D721Med (cell line): ENCODE measurements at regions not wholly inside any gene's neighbourhood (a gene's known extent, or its start where the extent isn't known, plus 50 kb on each side); places are given as distances from the start of the nearest gene placed in this dataset.
"Not testable (repeated sequence)": the region's sequence is repeated elsewhere in the genome, so short reads cannot be mapped to it uniquely, and the experiment has no call there.

Experiments used
- DNase-seq: peaks from one replicate; pipeline ENCODE4 v3.0.0; 2011; ENCODE audit warnings: low spot score; ENCODE audit not compliant: insufficient read length
- FAIRE-seq: peaks from 2 replicates; lab custom pipeline; 2011; peaks lifted over from hg19 to GRCh38; lab: Jason Lieb, UNC
- TF ChIP-seq, protein P1 (sequence below): IDR thresholded peaks from 2 replicates; pipeline ENCODE4 v1.5.1; 2012; ENCODE audit warnings: mild to moderate bottlenecking, control low read depth; ENCODE audit not compliant: insufficient read depth; ENCODE audit errors: missing control alignments

DNA sequence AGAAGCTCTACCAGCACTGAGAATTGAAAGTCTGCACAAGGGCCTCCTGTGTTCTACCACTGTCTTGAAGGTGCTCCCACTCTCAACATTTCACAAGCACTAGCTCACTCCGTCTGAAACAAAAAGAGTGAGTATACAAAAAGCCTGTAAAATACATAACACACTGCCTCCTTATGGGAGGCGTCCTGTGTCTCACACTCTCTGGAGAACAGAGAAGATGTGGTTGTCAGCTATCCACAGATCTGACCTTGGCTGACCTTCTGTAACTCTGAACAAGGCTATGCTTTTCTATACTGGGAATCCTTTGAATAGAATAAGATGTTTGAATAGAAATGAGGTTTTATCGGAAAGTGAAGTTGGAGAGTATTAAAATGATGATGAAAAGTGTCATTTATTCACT lies 171.3 kb upstream of the TMEM45B start:
- no peak for FAIRE-seq
- TF ChIP-seq, protein P1, sequence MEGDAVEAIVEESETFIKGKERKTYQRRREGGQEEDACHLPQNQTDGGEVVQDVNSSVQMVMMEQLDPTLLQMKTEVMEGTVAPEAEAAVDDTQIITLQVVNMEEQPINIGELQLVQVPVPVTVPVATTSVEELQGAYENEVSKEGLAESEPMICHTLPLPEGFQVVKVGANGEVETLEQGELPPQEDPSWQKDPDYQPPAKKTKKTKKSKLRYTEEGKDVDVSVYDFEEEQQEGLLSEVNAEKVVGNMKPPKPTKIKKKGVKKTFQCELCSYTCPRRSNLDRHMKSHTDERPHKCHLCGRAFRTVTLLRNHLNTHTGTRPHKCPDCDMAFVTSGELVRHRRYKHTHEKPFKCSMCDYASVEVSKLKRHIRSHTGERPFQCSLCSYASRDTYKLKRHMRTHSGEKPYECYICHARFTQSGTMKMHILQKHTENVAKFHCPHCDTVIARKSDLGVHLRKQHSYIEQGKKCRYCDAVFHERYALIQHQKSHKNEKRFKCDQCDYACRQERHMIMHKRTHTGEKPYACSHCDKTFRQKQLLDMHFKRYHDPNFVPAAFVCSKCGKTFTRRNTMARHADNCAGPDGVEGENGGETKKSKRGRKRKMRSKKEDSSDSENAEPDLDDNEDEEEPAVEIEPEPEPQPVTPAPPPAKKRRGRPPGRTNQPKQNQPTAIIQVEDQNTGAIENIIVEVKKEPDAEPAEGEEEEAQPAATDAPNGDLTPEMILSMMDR, result no peak

DNA sequence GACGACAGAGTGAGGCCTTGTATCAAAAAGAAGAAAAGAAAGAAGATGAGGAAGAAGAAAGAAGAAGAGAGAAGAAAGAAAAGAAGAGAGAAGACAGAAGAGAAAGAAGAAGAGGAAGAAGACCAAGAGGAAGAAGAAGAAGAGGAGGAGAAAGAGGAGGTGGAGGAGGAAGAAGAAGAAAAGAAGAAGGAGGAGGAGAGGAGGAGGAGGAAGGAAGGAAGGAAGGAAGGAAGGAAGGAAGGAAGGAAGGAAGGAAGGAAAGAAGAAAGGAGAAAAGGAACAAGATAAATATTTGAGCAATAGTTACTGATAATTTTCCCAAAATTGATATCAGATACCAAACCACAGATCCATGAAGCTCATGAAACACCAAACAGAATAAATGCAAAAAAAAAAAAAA lies 169.7 kb upstream of the TMEM45B start:
- TF ChIP-seq, protein P1, result no peak
- DNase-seq (no peak), FAIRE-seq (no peak)

More for the DNA sequence above, 171.3 kb upstream of the TMEM45B start:
- DNase-seq, result no peak

DNA sequence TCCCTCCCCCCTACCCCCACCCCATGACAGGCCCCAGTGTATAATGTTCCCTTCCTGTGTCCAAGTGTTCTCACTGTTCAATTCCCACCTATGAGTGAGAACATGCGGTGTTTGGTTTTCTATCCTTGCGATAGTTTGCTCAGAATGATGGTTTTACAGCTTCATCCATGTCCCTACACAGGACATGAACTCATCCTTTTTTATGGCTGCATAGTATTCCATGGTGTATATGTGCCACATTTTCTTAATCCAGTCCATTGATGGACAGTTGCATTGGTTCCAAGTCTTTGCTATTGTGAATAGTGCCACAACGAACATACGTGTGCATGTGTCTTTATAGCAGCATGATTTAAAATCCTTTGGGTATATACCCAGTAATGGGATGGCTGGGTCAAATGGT lies 165.6 kb upstream of the TMEM45B start:
- DNase-seq, FAIRE-seq: not testable (repeated sequence)

DNA sequence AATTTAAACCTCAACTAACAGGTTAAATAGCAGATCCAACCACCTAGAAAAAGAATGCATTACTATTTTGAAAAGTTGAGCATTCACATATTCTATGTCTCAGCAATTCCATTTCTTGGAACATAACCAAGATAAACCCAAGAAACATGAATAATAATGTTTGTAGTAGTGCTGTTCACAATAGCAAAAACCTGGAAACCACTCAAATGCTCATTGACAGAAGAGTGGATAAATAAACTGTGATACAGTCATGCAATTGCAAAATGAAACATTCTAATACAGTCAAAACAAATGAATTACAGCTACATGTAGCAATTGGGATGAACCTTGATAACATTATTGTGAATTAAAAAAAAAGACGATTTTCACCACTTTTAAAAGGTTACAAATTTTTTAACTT lies 162.8 kb upstream of the TMEM45B start:
- FAIRE-seq (no peak), DNase-seq (no peak)
- TF ChIP-seq, protein P1, result no peak

DNA sequence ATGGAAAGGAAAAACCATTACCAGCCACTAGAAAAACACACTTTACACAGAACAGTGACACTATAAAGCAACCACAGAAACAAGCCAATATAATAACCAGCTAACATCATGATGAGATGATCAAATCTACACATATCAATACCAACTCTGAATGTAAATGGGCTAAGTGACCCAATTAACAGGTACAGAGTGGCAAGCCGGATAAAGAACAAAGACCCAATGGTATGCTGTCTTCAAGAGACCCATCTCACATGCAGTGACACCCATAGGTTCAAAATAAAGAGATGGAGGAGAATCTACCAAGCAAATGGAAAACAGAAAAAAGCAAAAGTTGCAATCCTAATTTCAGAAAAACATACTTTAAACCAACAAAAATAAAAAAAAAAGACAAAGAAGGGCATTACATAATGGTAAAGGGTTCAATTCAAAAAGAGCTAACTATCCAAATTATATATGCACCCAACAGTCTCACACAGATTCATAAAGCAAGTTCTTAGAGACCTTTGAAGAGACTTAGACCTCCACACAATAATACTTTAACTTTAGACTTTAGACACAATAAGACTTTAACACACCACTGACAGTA lies 160.3 kb upstream of the TMEM45B start:
- TF ChIP-seq, protein P1, result no peak
- no peak for DNase-seq
- no peak for FAIRE-seq

DNA sequence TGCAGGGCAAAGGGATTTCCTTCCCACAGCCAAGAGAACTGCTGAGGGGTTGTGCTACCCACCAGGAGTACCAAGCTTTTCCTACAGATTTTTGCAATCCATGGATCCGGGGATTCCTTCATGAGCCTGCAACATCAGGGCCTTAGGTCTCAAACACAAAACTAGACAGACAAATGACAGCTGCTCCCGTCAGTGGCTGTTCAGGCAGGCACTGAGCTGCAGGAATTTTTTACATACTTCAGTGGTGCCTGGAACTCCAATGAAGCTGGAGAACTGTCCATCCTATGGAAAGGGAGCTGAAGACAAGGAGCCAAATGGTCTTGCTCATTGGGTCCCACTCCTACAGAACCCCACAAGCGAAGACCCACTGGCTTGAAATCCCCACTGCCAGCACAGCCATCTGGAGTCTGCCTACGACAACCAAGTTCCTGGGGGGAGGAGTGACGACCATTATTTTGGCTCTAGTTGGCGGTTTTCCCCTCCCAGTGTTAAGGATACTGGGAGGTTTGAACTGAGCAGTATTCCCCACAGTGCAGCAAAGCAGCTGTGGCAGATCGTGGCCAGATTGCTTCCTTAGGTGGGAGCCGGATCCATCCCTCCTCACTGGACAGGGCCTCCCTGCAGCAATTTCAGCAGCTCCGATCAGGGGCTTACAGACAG lies 157.7 kb upstream of the TMEM45B start:
- TF ChIP-seq, protein P1, result no peak
- DNase-seq (no peak), FAIRE-seq (no peak)

DNA sequence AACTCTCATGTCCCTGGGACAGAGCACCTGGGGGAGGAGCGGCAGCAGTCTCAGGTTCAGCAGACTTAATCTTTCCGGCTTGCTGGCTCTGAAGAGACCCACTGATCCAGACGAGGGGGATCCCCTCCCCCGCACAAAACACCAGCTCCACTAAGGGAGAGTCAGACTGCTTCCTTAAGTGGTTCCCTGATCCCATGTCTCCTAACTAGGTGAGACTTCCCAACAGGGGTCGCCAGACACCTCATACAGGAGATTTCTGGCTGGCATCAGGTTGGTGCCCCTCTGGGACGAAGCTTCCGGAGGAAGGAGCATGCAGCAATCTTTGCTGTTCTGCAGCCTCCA lies 157.2 kb upstream of the TMEM45B start:
- FAIRE-seq (no peak), DNase-seq (no peak)
- TF ChIP-seq, protein P1, result no peak
